ENCODE measurements at regions not wholly inside any gene's neighbourhood (a gene's known extent, or its start where the extent isn't known, plus 50 kb on each side); places are given as distances from the start of the nearest gene placed in this dataset.

GRCh38 chr13:111956261-111957151, 110.4 kb upstream of the SOX1 start:
- Histone ChIP-seq H3K4me1 (no peaks in the 10 kb centered on the region), H3K27ac (no peak overlapping the region), H3K36me3 (no peaks in the 10 kb centered on the region), H3K4me3 (no peak overlapping the region), H3K27me3 (no peaks in the 10 kb centered on the region), H3K9me3 (no peaks in the 10 kb centered on the region)
- DNase-seq = no peak
- in situ Hi-C loops (cut with MboI; ENCODE audit: low sequenced_read_pairs in 4 of 4) = no loop called here
- no peak for TF ChIP-seq POLR2A (IDR thresholded peaks at IDR 0.05)
- TF ChIP-seq CTCF (IDR thresholded peaks at IDR 0.05 in 4 of 5, conservative IDR thresholded peaks at IDR 0.05 in 1 of 5) = no peak
- no peak for ATAC-seq
- intact Hi-C loops (cut with DNase I; ENCODE audit: low total_unique reads) = no loop called here

GRCh38 chr13:111957913-111958450, 109.0 kb upstream of the SOX1 start:
- Histone ChIP-seq H3K4me3 (no peak overlapping the region), H3K9me3 (no peaks in the 10 kb centered on the region), H3K27ac (no peak overlapping the region), H3K27me3 (no peaks in the 10 kb centered on the region), H3K36me3 (no peaks in the 10 kb centered on the region), H3K4me1 (no peaks in the 10 kb centered on the region)
- in situ Hi-C loops (cut with MboI; ENCODE audit: low sequenced_read_pairs in 4 of 4) = no loop called here
- DNase-seq (no peak), ATAC-seq (no peak)
- TF ChIP-seq CTCF (IDR thresholded peaks at IDR 0.05 in 4 of 5, conservative IDR thresholded peaks at IDR 0.05 in 1 of 5) (no peak), POLR2A (IDR thresholded peaks at IDR 0.05) (no peak)
- intact Hi-C loops (cut with DNase I; ENCODE audit: low total_unique reads) = no loop called here

GRCh38 chr13:111958612-111959395, 108.1 kb upstream of the SOX1 start:
- H3K4me3 ChIP-seq = no peak overlapping the region
- intact Hi-C loops (cut with DNase I; ENCODE audit: low total_unique reads) (no loop called here), in situ Hi-C loops (cut with MboI; ENCODE audit: low sequenced_read_pairs in 4 of 4) (no loop called here)
- no peaks in the 10 kb centered on the region for H3K4me1 ChIP-seq
- ATAC-seq (no peak), DNase-seq (no peak)
- no peak overlapping the region for H3K27ac ChIP-seq
- TF ChIP-seq POLR2A (IDR thresholded peaks at IDR 0.05) = no peak
- TF ChIP-seq CTCF (IDR thresholded peaks at IDR 0.05 in 4 of 5, conservative IDR thresholded peaks at IDR 0.05 in 1 of 5) = no peak
- no peaks in the 10 kb centered on the region for H3K9me3 ChIP-seq
- H3K27me3 ChIP-seq = no peaks in the 10 kb centered on the region
- no peaks in the 10 kb centered on the region for H3K36me3 ChIP-seq

DNA sequence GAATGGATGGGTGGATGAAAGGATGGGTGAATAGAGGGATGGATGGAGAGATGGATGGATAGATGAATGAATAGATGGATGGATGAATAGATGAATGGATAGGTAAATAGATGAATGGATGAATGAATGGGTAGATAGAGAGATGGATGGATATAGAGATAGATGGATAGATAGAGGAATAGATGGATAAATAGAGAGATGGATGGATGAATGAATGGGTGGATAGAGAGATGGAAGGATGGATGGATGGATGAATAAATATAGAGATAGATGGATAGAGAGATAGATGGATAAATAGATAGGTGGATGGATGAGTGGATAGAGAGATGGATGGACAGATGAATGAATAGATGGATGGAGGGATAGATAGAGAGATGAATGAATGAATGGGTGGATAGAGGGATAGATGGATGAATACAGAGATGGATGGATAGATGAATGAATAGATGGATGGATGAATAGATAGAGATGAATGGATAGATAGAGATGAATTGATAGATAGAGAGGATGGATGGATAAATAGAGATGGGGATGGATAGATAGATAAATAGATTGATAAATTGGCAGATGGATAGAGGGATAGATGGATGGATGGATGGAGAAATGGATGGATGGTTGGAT, 106.7 kb upstream of the SOX1 start:
- ATAC-seq (no peak), DNase-seq (no peak)
- H3K27me3 ChIP-seq = no peaks in the 10 kb centered on the region
- no peaks in the 10 kb centered on the region for H3K9me3 ChIP-seq
- no peak overlapping the region for H3K27ac ChIP-seq
- no peaks in the 10 kb centered on the region for H3K4me1 ChIP-seq
- no peak overlapping the region for H3K4me3 ChIP-seq
- no peaks in the 10 kb centered on the region for H3K36me3 ChIP-seq
- intact Hi-C loops (cut with DNase I; ENCODE audit: low total_unique reads) = no loop called here
- in situ Hi-C loops (cut with MboI; ENCODE audit: low sequenced_read_pairs in 4 of 4) = no loop called here
- TF ChIP-seq POLR2A (IDR thresholded peaks at IDR 0.05) (no peak), CTCF (IDR thresholded peaks at IDR 0.05 in 4 of 5, conservative IDR thresholded peaks at IDR 0.05 in 1 of 5) (no peak)

Data from gastrocnemius medialis (tissue), 4 donors.